ENCODE measurements at regions not wholly inside any gene's neighbourhood (a gene's known extent, or its start where the extent isn't known, plus 50 kb on each side); places are given as distances from the start of the nearest gene placed in this dataset.
"Not testable (repeated sequence)": the region's sequence is repeated elsewhere in the genome, so short reads cannot be mapped to it uniquely, and the experiment has no call there.

- Mint-ChIP-seq H3K4me1 (no peaks in the 10 kb centered on the region), H3K27me3 (no peaks in the 10 kb centered on the region), H3K27ac (no peak overlapping the region), H3K4me3 (no peak overlapping the region), H3K36me3 (ENCODE audit: low read depth) (no peaks in the 10 kb centered on the region)
- ATAC-seq (no peak), DNase-seq (no peak)
- H3K9me3 ChIP-seq (ENCODE audit: control insufficient read depth, low read length, poor library complexity, severe bottlenecking) = no peaks in the 10 kb centered on the region
Measured at GRCh38 chr7:54189330-54189729, 352.8 kb upstream of the VSTM2A start.

- Mint-ChIP-seq H3K36me3 (ENCODE audit: low read depth) (no peaks in the 10 kb centered on the region), H3K4me3 (no peak overlapping the region), H3K4me1 (no peaks in the 10 kb centered on the region), H3K27me3 (no peaks in the 10 kb centered on the region), H3K27ac (no peak overlapping the region)
- no peaks in the 10 kb centered on the region for H3K9me3 ChIP-seq (ENCODE audit: control insufficient read depth, low read length, poor library complexity, severe bottlenecking)
- no peak for ATAC-seq
- DNase-seq = no peak
Measured at GRCh38 chr7:54201501-54201900, 340.7 kb upstream of the VSTM2A start.

GRCh38 chr7:54215424-54215823 is 326.8 kb upstream of the VSTM2A start:
- Mint-ChIP-seq H3K27ac (no peak overlapping the region), H3K4me3 (no peak overlapping the region), H3K4me1 (no peaks in the 10 kb centered on the region), H3K36me3 (ENCODE audit: low read depth) (no peaks in the 10 kb centered on the region), H3K27me3 (no peaks in the 10 kb centered on the region)
- no peaks in the 10 kb centered on the region for H3K9me3 ChIP-seq (ENCODE audit: control insufficient read depth, low read length, poor library complexity, severe bottlenecking)
- ATAC-seq (no peak), DNase-seq (no peak)

GRCh38 chr7:54226030-54226429 is 316.1 kb upstream of the VSTM2A start:
- not testable (repeated sequence) for H3K27ac Mint-ChIP-seq; H3K27me3 Mint-ChIP-seq; H3K4me3 Mint-ChIP-seq; H3K9me3 ChIP-seq (ENCODE audit: control insufficient read depth, low read length, poor library complexity, severe bottlenecking); H3K4me1 Mint-ChIP-seq; ATAC-seq; DNase-seq; H3K36me3 Mint-ChIP-seq (ENCODE audit: low read depth)

- no peaks in the 10 kb centered on the region for H3K27me3 Mint-ChIP-seq
- no peaks in the 10 kb centered on the region for H3K36me3 Mint-ChIP-seq (ENCODE audit: low read depth)
- peaks cover 3% of the 10 kb centered on the region for H3K9me3 ChIP-seq (ENCODE audit: control insufficient read depth, low read length, poor library complexity, severe bottlenecking)
- no peak for ATAC-seq
- H3K4me1 Mint-ChIP-seq = no peaks in the 10 kb centered on the region
- no peak overlapping the region for H3K27ac Mint-ChIP-seq
- H3K4me3 Mint-ChIP-seq = no peak overlapping the region
- no peak for DNase-seq
Measured at GRCh38 chr7:54242776-54243175, 299.4 kb upstream of the VSTM2A start.

GRCh38 chr7:54245020-54245419 is 297.2 kb upstream of the VSTM2A start:
- Mint-ChIP-seq H3K27me3 (no peaks in the 10 kb centered on the region), H3K4me3 (no peak overlapping the region), H3K27ac (no peak overlapping the region), H3K4me1 (no peaks in the 10 kb centered on the region), H3K36me3 (ENCODE audit: low read depth) (no peaks in the 10 kb centered on the region)
- H3K9me3 ChIP-seq (ENCODE audit: control insufficient read depth, low read length, poor library complexity, severe bottlenecking) = peaks cover 3% of the 10 kb centered on the region
- ATAC-seq (no peak), DNase-seq (no peak)

GRCh38 chr7:54249686-54250085 is 292.5 kb upstream of the VSTM2A start:
- peaks cover 3% of the 10 kb centered on the region for H3K9me3 ChIP-seq (ENCODE audit: control insufficient read depth, low read length, poor library complexity, severe bottlenecking)
- Mint-ChIP-seq H3K36me3 (ENCODE audit: low read depth) (no peaks in the 10 kb centered on the region), H3K4me3 (no peak overlapping the region), H3K27me3 (no peaks in the 10 kb centered on the region), H3K4me1 (no peaks in the 10 kb centered on the region), H3K27ac (no peak overlapping the region)
- ATAC-seq (no peak), DNase-seq (no peak)

GRCh38 chr7:54252256-54253035 is 289.7 kb upstream of the VSTM2A start:
- H3K9me3 ChIP-seq (ENCODE audit: control insufficient read depth, low read length, poor library complexity, severe bottlenecking) = no peaks in the 10 kb centered on the region
- Mint-ChIP-seq H3K4me3 (no peak overlapping the region), H3K36me3 (ENCODE audit: low read depth) (no peaks in the 10 kb centered on the region), H3K27me3 (no peaks in the 10 kb centered on the region), H3K27ac (no peak overlapping the region), H3K4me1 (no peaks in the 10 kb centered on the region)
- ATAC-seq (no peak), DNase-seq (no peak)

GRCh38 chr7:54253036-54253373 is 289.2 kb upstream of the VSTM2A start:
- no peaks in the 10 kb centered on the region for H3K9me3 ChIP-seq (ENCODE audit: control insufficient read depth, low read length, poor library complexity, severe bottlenecking)
- ATAC-seq (no peak), DNase-seq (no peak)
- Mint-ChIP-seq H3K27me3 (no peaks in the 10 kb centered on the region), H3K4me3 (no peak overlapping the region), H3K4me1 (no peaks in the 10 kb centered on the region), H3K27ac (no peak overlapping the region), H3K36me3 (ENCODE audit: low read depth) (no peaks in the 10 kb centered on the region)

- H3K27ac Mint-ChIP-seq = no peak overlapping the region
- no peaks in the 10 kb centered on the region for H3K4me1 Mint-ChIP-seq
- no peak overlapping the region for H3K4me3 Mint-ChIP-seq
- H3K27me3 Mint-ChIP-seq = no peaks in the 10 kb centered on the region
- ATAC-seq = no peak
- H3K36me3 Mint-ChIP-seq (ENCODE audit: low read depth) = no peaks in the 10 kb centered on the region
- no peaks in the 10 kb centered on the region for H3K9me3 ChIP-seq (ENCODE audit: control insufficient read depth, low read length, poor library complexity, severe bottlenecking)
- no peak for DNase-seq
Measured at GRCh38 chr7:54255242-54255641, 286.9 kb upstream of the VSTM2A start.

- H3K27me3 Mint-ChIP-seq = no peaks in the 10 kb centered on the region
- ATAC-seq (no peak), DNase-seq (no peak)
- H3K9me3 ChIP-seq (ENCODE audit: control insufficient read depth, low read length, poor library complexity, severe bottlenecking) = peaks cover 2% of the 10 kb centered on the region
- H3K27ac Mint-ChIP-seq = no peak overlapping the region
- H3K36me3 Mint-ChIP-seq (ENCODE audit: low read depth) = no peaks in the 10 kb centered on the region
- no peaks in the 10 kb centered on the region for H3K4me1 Mint-ChIP-seq
- no peak overlapping the region for H3K4me3 Mint-ChIP-seq
Measured at GRCh38 chr7:54259185-54259584, 283.0 kb upstream of the VSTM2A start.

GRCh38 chr7:54260941-54261371 is 281.2 kb upstream of the VSTM2A start:
- Mint-ChIP-seq H3K4me1 (no peaks in the 10 kb centered on the region), H3K36me3 (ENCODE audit: low read depth) (no peaks in the 10 kb centered on the region), H3K4me3 (no peak overlapping the region), H3K27ac (no peak overlapping the region), H3K27me3 (no peaks in the 10 kb centered on the region)
- DNase-seq (no peak), ATAC-seq (no peak)
- peaks cover 2% of the 10 kb centered on the region for H3K9me3 ChIP-seq (ENCODE audit: control insufficient read depth, low read length, poor library complexity, severe bottlenecking)

- H3K9me3 ChIP-seq (ENCODE audit: control insufficient read depth, low read length, poor library complexity, severe bottlenecking) = peaks cover 2% of the 10 kb centered on the region
- Mint-ChIP-seq H3K4me3 (no peak overlapping the region), H3K27ac (no peak overlapping the region), H3K36me3 (ENCODE audit: low read depth) (no peaks in the 10 kb centered on the region), H3K4me1 (no peaks in the 10 kb centered on the region), H3K27me3 (no peaks in the 10 kb centered on the region)
- ATAC-seq (no peak), DNase-seq (no peak)
Measured at GRCh38 chr7:54278847-54279246, 263.3 kb upstream of the VSTM2A start.

GRCh38 chr7:54292171-54292925 is 249.8 kb upstream of the VSTM2A start:
- no peak for ATAC-seq
- no peaks in the 10 kb centered on the region for H3K27me3 Mint-ChIP-seq
- no peak overlapping the region for H3K27ac Mint-ChIP-seq
- H3K9me3 ChIP-seq (ENCODE audit: control insufficient read depth, low read length, poor library complexity, severe bottlenecking) = no peaks in the 10 kb centered on the region
- DNase-seq = no peak
- H3K4me1 Mint-ChIP-seq = no peaks in the 10 kb centered on the region
- no peak overlapping the region for H3K4me3 Mint-ChIP-seq
- H3K36me3 Mint-ChIP-seq (ENCODE audit: low read depth) = no peaks in the 10 kb centered on the region

Data from T-helper 17 cell (primary cell).